GM18511 (cell line): ENCODE measurements at regions not wholly inside any gene's neighbourhood (a gene's known extent, or its start where the extent isn't known, plus 50 kb on each side); places are given as distances from the start of the nearest gene placed in this dataset.

ENCODE experiments used
- ATAC-seq: cut with Tn5 transposase; IDR thresholded peaks from one replicate; pipeline ENCODE4 v1.9.1; 2021; ENCODE audit warnings: mild to moderate bottlenecking, moderate library complexity; ENCODE audit not compliant: unreplicated experiment

GRCh38 chr5:84693256-84693655, 308.6 kb upstream of the EDIL3 start:
- ATAC-seq: no peak

GRCh38 chr5:84688566-84688965, 303.9 kb upstream of the EDIL3 start:
- ATAC-seq: no peak

- ATAC-seq: no peak
Observed at GRCh38 chr5:84685121-84685894, 300.6 kb upstream of the EDIL3 start.

DNA sequence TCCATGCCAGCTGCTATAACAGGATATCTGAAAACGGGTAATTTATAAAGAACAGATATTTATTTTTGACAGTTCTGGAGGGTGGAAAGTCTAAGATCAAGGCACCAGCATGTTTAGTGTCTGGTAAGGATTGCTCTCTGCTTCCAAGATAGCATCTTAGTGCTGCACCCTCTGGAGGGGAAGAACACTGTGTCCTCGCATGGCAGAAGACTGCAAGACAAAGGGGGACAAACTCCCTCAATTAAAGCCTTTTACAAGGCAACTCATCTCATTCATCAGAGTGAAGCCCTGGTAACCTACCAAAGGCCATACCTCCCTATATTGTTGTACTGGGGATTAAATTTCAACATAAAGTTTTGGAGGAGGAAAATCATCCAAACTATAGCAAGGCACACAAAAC, 298.9 kb upstream of the EDIL3 start:
- no peak for ATAC-seq

DNA sequence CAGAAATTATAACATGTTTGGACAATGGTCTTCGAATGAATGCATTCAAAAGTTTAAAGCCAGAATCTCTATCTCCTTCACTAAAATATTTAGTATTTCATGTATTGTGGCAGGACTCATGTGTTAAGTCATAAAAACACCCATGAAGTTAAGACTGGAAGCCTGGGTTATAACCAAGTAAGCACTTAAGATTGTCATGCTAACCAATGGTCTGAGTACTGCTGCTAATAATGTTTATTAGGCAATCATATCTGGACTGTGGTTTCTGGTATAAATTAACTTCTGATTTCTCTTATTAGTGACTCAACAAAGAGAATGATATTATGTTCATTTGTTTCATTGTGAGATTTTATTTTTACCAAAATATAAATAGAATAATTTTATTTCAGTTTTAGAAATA, 297.9 kb upstream of the EDIL3 start:
- ATAC-seq: no peak

GRCh38 chr5:84680908-84681307, 296.2 kb upstream of the EDIL3 start:
- no peak for ATAC-seq

DNA sequence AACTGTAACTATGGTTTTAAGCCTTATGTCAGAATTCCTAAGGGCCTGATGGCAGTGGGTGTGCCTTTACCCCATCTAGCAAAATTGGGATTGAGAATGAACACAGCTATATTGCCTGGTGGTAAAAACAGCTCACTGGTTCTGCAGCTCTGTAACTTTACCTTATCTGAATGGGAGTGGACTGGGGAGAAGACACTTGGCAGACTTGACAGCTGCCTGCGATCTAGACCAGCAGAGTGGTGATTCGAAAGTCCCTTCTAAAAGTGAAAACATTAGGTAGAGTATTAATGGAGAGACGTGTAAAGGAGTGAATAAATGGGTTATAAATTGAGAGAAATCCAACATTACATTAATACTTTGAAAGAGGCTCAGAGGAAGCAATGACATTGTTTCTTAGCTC, 289.1 kb upstream of the EDIL3 start:
- no peak for ATAC-seq

- ATAC-seq: no peak
Observed at GRCh38 chr5:84667576-84667975, 282.9 kb upstream of the EDIL3 start.

DNA sequence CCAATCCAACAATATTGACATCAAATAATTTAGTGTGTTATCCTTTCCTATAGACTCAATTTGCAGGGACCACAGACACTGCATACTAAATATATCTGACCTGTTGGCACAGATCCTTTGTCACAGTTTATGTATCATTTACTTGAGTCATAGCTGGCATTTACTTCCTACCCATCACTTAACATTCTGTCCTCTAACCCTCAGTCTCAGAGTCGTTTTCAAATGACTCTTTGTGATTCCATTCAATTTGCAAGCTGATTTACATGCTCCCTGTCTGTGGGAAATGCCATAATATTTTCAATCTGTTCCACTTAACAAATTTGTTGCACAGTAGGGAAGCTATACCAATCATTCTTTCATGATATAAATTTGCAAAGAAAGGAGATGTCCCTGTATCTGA, 265.7 kb upstream of the EDIL3 start:
- ATAC-seq: no peak

GRCh38 chr5:84647581-84647980, 262.9 kb upstream of the EDIL3 start:
- no peak for ATAC-seq

GRCh38 chr5:84642795-84643194, 258.1 kb upstream of the EDIL3 start:
- no peak for ATAC-seq

DNA sequence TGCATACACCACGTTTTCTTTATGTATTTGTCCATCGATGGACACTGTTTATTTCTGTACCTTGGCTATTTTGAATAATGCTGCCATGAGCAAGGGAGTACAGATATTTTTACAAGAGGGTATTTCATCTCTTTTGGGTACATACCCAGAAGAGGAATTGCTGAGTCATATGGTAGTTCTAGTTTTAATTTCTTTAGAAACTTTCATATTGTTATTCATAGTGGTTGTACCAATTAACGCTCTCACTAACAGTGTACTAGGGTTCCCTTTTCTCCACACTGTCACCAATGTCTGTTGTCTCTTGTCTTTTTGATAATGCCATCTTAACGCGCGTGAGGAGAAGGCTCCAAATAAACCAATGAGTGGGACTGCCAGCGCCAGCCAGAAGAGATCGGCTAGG, 257.6 kb upstream of the EDIL3 start:
- ATAC-seq: no peak

- no peak for ATAC-seq
Observed at GRCh38 chr5:84637662-84638375, 253.1 kb upstream of the EDIL3 start.

DNA sequence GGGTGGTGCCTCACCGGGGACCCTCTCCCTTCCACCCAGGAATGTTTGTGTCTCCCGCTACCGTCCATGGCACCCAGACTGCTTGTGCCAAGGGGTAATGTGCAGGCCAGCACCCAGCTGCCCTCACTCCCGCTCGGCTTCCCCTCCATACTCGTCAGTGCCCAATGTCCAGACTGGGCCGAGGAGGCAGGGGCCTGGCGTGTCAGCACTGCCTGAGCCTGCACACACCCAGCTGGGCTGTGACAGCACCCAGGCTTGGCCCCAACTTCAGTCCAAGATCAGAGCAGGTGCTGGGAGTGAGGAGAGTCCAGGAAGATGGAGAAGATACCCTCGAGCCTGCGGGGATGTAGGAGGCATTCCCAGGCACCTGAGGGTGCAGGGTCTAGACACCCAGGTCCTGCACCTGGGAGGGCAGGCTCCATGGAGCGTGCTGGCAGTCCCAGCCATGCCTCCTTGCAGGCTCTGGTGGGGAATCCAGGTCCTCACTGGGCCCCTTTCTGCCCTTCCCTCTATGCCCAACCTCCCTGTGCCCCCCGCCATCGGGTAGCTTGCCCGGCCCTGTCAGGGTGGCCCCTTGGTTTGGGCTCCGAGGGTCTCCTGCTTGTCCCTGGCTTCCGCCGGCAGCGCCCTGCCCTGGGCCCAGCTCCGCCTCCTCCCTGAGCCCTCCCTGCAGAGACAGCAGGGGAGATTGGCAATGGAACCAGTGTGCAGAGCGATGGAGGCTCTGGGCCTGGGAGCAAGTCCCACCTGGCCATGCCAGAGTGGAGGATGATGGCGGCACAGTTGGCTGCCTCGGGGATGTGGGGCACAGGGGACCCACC, 250.8 kb upstream of the EDIL3 start:
- no peak for ATAC-seq

- no peak for ATAC-seq
Observed at GRCh38 chr5:84634256-84634655, 249.6 kb upstream of the EDIL3 start.

GRCh38 chr5:84632418-84632817, 247.7 kb upstream of the EDIL3 start:
- ATAC-seq: no peak

- ATAC-seq: no peak
Observed at GRCh38 chr5:84628918-84629317, 244.2 kb upstream of the EDIL3 start.

- ATAC-seq: no peak
Observed at GRCh38 chr5:84623019-84623418, 238.3 kb upstream of the EDIL3 start.

DNA sequence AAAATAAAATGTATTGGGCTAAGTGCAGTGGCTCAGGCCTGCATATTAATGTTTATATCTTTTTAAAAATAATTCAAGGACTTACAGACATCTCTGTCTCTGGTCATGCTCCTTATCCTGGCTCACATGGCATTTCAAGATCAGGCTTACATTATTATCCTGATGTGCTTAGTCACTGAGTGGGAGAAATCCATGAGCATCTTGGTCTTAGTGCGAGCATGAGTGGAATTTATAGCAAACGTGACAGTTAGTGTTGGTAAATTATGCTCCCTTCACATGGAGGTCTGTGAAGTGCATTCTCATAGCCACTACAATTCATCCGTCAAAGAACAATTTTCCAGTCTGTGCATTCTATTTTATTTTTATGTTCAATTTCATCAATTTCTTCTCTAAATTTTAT, 237.8 kb upstream of the EDIL3 start:
- ATAC-seq: no peak

DNA sequence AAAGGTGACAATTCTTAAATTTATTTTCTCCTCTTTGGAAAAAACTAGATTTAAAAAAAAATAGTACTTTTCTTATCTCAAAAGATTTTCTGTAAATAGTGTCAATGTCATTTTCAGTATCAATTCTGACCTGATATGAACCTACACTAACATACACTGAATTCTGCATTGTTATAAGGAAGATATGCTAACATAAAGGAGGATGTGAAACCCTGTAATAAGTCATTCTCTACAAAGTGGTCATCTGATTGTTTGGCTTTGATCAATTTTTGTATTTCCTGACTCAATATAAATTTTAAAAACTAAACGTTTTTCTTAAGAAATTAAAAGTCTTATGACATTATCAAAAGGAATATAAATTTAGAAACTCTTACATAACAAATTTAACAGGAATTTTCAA, 233.6 kb upstream of the EDIL3 start:
- peak; percentile 84 for ATAC-seq

GRCh38 chr5:84614906-84615305, 230.2 kb upstream of the EDIL3 start:
- ATAC-seq: no peak

GRCh38 chr5:84606784-84607183, 222.1 kb upstream of the EDIL3 start:
- no peak for ATAC-seq
